ENCODE measurements at regions not wholly inside any gene's neighbourhood (a gene's known extent, or its start where the extent isn't known, plus 50 kb on each side); places are given as distances from the start of the nearest gene placed in this dataset.

DNA sequence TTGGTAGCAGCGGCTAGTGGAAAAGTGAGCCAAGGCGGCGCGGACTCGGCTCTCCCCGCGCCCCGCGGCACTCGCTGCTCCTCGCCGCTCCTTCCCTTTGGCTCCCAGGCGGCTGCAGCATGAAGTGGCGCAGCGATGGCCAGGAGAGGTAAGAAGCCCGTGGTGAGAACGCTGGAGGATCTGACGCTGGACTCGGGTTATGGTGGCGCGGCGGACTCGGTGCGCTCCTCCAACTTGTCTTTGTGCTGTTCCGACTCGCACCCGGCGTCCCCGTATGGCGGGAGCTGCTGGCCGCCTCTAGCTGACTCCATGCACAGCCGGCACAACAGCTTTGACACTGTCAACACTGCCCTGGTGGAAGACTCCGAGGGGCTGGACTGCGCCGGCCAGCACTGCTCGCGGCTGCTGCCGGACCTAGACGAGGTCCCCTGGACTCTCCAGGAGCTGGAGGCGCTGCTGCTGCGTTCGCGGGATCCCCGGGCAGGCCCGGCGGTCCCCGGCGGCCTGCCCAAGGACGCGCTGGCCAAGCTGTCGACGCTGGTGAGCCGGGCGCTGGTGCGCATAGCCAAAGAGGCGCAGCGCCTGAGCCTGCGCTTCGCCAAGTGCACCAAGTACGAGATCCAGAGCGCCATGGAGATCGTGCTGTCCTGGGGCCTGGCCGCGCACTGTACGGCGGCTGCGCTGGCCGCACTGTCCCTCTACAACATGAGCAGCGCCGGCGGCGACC, 225.6 kb upstream of the CRY1 start:
- TF ChIP-seq, protein P1, sequence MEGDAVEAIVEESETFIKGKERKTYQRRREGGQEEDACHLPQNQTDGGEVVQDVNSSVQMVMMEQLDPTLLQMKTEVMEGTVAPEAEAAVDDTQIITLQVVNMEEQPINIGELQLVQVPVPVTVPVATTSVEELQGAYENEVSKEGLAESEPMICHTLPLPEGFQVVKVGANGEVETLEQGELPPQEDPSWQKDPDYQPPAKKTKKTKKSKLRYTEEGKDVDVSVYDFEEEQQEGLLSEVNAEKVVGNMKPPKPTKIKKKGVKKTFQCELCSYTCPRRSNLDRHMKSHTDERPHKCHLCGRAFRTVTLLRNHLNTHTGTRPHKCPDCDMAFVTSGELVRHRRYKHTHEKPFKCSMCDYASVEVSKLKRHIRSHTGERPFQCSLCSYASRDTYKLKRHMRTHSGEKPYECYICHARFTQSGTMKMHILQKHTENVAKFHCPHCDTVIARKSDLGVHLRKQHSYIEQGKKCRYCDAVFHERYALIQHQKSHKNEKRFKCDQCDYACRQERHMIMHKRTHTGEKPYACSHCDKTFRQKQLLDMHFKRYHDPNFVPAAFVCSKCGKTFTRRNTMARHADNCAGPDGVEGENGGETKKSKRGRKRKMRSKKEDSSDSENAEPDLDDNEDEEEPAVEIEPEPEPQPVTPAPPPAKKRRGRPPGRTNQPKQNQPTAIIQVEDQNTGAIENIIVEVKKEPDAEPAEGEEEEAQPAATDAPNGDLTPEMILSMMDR (IDR thresholded peaks at IDR 0.05; ENCODE audit: insufficient read depth, low read length, poor library complexity, severe bottlenecking) = no peak
- TF ChIP-seq EZH2phosphoT487 (conservative IDR thresholded peaks at IDR 0.05; ENCODE audit: low read length) = no peak

Measured in SU-DHL-6 (cell line).